Right lung (tissue), 2 donors: ENCODE measurements at regions not wholly inside any gene's neighbourhood (a gene's known extent, or its start where the extent isn't known, plus 50 kb on each side); places are given as distances from the start of the nearest gene placed in this dataset.

ENCODE experiments used
- DNase-seq, 2 donors: peaks; one replicate each; pipeline ENCODE4 v3.0.0-alpha.2; 2013

DNA sequence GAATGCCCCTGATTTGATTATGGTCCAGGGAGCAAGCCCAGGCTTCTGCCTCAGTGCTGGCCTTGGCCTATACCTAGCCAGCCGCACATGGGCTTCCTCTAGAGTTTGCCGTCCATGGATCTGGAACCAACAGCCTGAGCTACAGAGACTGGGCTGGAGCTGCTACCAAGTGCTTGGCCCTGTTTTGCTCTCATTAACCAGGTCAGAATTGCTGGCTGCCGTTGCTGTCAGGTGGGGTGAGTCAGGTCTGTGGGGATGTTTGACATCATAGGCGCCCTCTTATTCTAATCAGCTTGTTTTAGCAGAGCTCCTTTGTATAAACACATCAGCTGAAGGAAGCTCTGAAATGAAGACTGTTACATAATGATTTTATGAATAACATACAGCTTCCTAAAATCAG lies 83.1 kb upstream of the PHACTR2 start:
- no peak for DNase-seq

DNA sequence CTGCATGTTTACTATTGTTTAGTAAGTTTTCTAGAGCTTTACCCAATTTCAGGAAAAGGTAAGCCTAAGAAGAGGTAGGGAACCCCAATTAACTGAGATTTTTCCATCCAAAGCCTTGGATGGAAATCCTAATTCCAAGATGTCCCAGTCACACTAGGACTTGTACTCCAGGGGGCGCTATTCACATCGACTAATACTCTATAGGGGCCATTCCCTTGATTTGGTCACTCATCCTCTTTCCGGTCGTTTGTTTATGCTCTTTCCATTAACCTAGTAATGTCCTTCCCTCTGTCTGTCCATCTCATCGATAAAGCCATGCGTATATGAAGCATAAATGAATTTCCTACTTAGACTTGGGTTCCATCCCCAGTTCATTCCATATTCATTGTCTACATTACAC lies 80.8 kb upstream of the FUCA2 start:
- no peak for DNase-seq

DNA sequence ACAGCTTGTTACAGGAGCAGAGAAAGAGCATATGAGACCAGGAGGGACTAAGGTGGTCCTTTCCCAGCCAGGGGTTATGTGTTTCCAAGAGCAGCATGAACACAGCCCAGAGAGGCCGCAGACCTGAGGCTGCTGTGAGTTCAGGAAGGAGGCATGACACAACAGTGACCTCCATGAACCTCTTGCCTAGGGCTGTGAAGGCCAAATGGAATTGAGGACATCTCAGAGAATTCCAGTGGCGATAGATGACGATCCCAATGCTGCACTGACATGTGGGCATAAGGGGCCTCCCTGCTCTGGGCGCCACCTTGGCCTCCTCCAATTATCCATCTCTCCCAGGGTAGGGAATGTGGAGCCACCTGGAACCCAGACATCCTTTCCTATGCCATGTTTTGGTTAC lies 79.9 kb upstream of the FUCA2 start:
- DNase-seq, result no peak

GRCh38 chr6:143589162-143589561 lies 77.6 kb upstream of the FUCA2 start:
- DNase-seq, result no peak

DNA sequence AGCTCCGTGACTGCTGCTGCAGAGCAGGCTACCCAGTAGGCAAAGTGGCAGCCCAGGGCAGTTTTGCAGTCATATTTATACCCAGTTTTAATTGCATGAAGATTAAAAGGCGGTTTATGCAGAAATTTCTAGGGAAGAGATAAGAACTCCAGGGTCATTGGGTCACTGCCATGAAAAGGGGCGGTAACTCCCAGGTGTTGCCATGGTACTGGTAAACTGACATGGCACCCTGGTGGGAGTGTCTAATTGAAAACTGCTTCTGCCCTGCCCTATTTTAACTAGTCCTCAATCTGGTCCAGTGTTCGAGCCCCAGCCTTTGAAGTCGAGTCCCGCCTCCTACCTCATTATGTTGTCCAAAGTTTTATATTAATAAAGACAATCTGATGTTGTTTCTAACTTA lies 75.0 kb upstream of the FUCA2 start:
- DNase-seq, result no peak

GRCh38 chr6:143585716-143586115 lies 74.2 kb upstream of the FUCA2 start:
- no peak for DNase-seq

DNA sequence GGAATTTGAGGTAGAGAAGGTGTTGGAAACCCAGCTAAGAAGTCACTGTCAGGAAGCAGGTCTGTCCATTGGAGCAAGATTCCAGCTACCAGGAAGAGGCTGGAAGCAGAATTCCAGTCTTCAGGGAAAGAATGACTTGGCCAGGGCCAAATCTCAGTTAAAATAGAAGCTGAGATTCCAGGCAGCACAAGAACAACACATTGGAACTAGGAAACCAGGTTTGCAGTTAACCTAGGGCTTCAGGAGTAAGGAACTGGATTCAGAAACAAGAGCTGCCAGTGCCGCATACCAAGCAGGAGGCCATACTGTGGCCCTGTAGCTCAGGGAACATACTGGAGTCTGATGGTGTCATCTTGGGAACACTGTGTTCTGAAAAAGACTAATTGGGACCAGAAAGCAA lies 73.7 kb upstream of the FUCA2 start:
- DNase-seq, result no peak

DNA sequence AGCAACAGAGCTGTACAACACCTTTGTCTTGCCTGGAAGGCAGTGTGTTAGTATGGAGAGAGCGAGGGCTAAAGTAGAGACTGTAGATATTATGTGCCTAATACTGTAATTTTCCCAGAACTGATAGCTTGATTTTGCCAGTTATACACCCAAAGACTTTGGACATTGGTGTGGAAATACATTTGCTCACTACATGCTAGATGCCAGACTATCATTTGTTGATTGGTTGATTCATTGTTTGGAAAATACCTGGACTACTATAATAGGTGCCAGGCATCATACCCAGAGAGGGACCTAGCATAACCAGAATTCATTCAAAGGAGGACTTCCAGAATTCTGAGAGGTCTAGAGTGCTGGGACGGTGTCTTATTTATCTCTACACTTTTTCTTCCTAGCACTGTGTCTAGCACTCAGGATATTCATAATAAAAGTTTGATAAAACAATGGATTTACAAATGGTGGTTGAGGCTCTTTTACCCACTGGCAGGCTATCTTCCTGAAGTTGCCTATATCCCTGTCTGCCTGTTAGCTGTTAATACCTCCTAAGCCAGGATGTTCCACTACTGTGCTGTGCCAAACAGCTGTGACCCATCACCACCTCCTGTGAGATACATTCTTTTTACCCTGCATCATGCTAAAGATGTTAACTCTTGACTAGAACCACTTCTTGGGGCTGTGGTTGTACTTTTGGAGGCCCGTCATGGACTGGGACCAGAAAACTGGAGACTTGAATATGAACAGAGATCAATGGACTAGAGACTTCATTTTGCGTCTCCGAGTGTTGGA lies 72.2 kb upstream of the FUCA2 start:
- peak; percentile 45 to 53 for DNase-seq

- DNase-seq, result no peak
Observed at GRCh38 chr6:143581835-143582480, 70.4 kb upstream of the FUCA2 start.

- DNase-seq, result no peak
Observed at GRCh38 chr6:143579703-143580102, 68.2 kb upstream of the FUCA2 start.

- DNase-seq, result no peak
Observed at GRCh38 chr6:143578054-143578453, 66.5 kb upstream of the FUCA2 start.

GRCh38 chr6:143575901-143576426 lies 64.4 kb upstream of the FUCA2 start:
- DNase-seq, result no peak

DNA sequence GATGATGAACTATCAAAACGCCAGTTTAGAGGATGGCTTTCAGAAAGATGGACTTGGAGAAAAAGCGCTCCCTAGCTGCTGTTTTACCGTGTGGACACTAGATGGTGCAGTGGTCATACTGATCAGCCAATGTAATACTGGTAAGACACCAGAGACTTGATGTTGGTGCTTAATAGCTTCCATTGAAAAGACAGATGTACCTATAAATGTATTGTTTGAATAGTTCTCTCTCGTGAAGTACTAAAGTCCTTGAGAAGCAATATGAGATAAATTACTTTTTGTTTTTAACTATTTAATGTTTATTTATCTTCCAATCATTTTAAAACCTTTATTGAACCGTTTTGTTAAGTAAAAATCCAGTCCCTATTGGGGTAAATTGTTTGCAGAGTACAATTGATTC lies 63.9 kb upstream of the FUCA2 start:
- DNase-seq, result peak; percentile 70 to 78

GRCh38 chr6:143570147-143570853 lies 58.8 kb upstream of the FUCA2 start:
- no peak for DNase-seq

DNA sequence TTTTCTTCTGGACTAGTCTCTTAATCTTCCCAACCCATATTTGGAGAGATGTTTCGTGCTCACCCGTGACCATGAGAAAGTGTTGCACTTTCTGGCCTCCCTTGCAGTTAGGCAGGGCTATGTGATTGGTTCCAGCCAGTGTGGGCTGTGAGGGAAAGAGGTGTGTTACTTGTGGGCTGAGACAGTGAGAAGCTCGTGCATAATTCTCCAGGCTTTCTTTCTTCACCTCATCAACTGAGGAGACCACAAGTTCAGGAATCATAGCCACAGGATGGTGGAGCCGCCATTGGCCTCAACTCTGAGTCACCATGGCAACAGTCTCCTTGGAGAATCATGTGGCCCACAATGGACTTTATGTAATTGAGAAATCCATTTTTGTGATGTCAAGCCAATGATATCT lies 57.5 kb upstream of the FUCA2 start:
- DNase-seq, result no peak

DNA sequence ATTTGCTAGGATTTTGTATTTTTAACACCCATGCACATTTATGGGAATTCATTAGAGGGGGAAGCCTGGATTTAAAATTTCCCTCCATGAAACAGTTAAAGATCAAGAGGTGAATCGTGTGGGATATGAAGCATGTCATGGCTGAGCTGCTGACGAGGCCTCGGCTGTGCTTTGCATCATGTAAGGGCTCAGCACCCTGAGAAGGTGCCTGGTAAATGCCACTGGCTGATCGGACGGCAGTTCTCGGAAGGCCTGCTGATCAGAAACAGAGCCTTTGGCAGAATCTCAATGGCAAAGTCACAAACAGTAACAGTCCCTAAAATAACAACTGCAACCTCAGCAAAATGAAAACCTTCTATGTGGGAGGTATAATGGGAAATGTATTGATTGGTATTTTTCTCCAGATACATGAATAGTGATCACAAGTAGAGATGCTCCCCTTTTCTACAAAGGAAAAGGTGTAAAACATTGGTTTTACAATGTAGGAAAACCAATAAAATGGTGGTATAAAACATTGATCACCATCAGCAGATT lies 53.0 kb upstream of the FUCA2 start:
- DNase-seq, result no peak

GRCh38 chr6:143562143-143562542 lies 50.6 kb upstream of the FUCA2 start:
- DNase-seq, result no peak
